Chondrocyte (in vitro differentiated cells): ENCODE measurements at regions not wholly inside any gene's neighbourhood (a gene's known extent, or its start where the extent isn't known, plus 50 kb on each side); places are given as distances from the start of the nearest gene placed in this dataset.

ENCODE experiments used
- DNase-seq: peaks from one replicate; pipeline ENCODE4 v3.0.0; 2021; ENCODE audit warnings: mixed read lengths, low spot score
- H3K27ac Mint-ChIP-seq: one replicate; pipeline ENCODE4 v1.8.0; 2021; ENCODE audit warnings: mild to moderate bottlenecking, moderate library complexity, mixed read lengths; ENCODE audit not compliant: unreplicated experiment
- H3K27me3 Mint-ChIP-seq: 2 replicates; pipeline ENCODE4 v1.8.0; 2021; ENCODE audit warnings: low read depth, mixed read lengths
- H3K36me3 Mint-ChIP-seq: 2 replicates; pipeline ENCODE4 v1.8.0; 2021; ENCODE audit warnings: low read depth, mixed read lengths
- H3K4me1 Mint-ChIP-seq: 2 replicates; pipeline ENCODE4 v1.8.0; 2021; ENCODE audit warnings: low read depth, mild to moderate bottlenecking, mixed read lengths
- H3K4me3 Mint-ChIP-seq: one replicate; pipeline ENCODE4 v1.8.0; 2021; ENCODE audit warnings: mild to moderate bottlenecking, moderate library complexity, mixed read lengths; ENCODE audit not compliant: unreplicated experiment
- H3K9me3 Mint-ChIP-seq: 2 replicates; pipeline ENCODE4 v1.8.0; 2021; ENCODE audit warnings: low read depth, mixed read lengths
- CTCF ChIP-seq: fragments of 200-600 bp; sonication (generic); IDR thresholded peaks from 2 replicates; pipeline ENCODE4 v1.5.0; 2021; ENCODE audit warnings: antibody characterized with exemption, mild to moderate bottlenecking, moderate library complexity

DNA sequence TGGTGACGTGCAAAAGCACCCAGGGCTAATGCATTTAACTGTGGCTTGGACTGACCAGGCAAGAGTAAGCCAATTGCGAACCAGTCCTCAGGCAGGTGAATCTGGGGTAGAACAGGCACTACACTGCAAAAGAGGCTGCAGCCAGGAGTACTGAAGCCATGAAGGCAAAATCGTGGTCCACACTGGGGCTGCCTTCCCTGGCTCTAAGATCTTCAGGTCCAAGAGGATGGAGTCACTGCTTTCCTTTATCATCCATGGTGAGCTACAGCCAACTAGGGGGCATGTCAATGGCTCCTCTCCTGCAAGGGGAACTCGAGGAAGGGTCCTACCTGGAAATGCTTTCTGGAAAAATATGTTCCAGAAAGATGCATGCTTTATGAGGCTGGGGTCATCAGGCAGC is 100.6 kb upstream of the AJAP1 start:
- no peak for TF ChIP-seq CTCF
- H3K27me3 Mint-ChIP-seq = no peaks in the 10 kb centered on the region
- H3K27ac Mint-ChIP-seq = no peak overlapping the region
- no peak for DNase-seq
- H3K9me3 Mint-ChIP-seq = peaks cover 59% of the 10 kb centered on the region
- no peaks in the 10 kb centered on the region for H3K36me3 Mint-ChIP-seq
- H3K4me3 Mint-ChIP-seq = no peak overlapping the region
- H3K4me1 Mint-ChIP-seq = no peaks in the 10 kb centered on the region

DNA sequence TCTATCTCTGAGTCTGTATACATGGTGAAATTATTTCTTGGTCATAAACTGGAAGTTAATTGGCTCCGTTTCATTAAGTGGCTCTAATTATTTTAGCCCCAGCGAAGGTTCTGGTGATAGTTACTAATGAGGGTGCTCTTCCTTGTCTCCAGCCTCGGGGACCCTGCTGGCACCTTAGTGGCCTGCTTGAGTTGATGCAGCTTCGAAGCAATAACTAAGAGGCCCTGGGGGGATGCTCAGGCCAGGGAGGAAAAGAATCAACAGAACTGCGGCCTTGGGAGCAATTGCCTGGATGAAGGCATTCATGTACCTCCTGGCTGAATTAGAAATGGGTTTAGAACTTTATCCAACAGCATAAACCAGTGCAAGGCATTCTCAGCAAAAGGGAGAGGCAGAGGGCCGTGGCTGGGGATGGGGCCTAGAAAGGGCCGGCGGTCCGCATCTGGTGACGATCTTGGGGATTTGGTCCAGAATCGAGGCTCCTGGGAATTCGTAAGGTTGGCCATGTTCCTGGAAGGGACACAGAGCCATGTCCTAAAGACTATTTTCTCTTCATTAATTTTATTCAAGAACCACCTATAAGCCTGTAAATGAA is 100.0 kb upstream of the AJAP1 start:
- no peak for DNase-seq
- no peaks in the 10 kb centered on the region for H3K27me3 Mint-ChIP-seq
- no peaks in the 10 kb centered on the region for H3K36me3 Mint-ChIP-seq
- H3K4me1 Mint-ChIP-seq = no peaks in the 10 kb centered on the region
- no peak overlapping the region for H3K27ac Mint-ChIP-seq
- H3K9me3 Mint-ChIP-seq = peaks cover 62% of the 10 kb centered on the region
- no peak overlapping the region for H3K4me3 Mint-ChIP-seq
- TF ChIP-seq CTCF = no peak

GRCh38 chr1:4557949-4558348 is 96.5 kb upstream of the AJAP1 start:
- H3K36me3 Mint-ChIP-seq = no peaks in the 10 kb centered on the region
- no peak overlapping the region for H3K4me3 Mint-ChIP-seq
- no peak overlapping the region for H3K27ac Mint-ChIP-seq
- no peak for DNase-seq
- H3K9me3 Mint-ChIP-seq = peaks cover 44% of the 10 kb centered on the region
- no peaks in the 10 kb centered on the region for H3K4me1 Mint-ChIP-seq
- TF ChIP-seq CTCF = no peak
- H3K27me3 Mint-ChIP-seq = no peaks in the 10 kb centered on the region

- peaks cover 29% of the 10 kb centered on the region for H3K9me3 Mint-ChIP-seq
- no peaks in the 10 kb centered on the region for H3K36me3 Mint-ChIP-seq
- no peak overlapping the region for H3K4me3 Mint-ChIP-seq
- TF ChIP-seq CTCF = no peak
- DNase-seq = no peak
- no peaks in the 10 kb centered on the region for H3K4me1 Mint-ChIP-seq
- no peak overlapping the region for H3K27ac Mint-ChIP-seq
- H3K27me3 Mint-ChIP-seq = no peaks in the 10 kb centered on the region
Measured at GRCh38 chr1:4561205-4561604, 93.2 kb upstream of the AJAP1 start.

DNA sequence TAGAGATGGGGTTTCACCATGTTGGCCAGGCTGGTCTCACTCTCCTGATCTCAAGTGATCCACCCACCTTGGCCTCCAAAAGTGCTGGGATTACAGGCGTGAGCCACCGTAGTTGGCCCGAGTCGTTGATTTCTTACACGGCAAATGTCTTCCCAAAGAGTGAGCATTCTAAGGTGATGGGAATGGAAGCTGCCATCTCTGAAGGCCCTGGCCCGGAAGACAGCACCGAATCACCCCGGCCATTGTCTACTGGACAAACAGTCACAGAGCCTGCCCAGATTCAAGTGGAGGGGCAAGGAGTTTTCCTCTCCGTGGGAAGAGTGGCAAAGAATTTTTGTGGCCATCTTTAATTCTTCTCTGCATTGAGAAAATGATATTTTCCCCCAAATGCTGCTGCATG is 92.1 kb upstream of the AJAP1 start:
- H3K4me3 Mint-ChIP-seq = no peak overlapping the region
- TF ChIP-seq CTCF = no peak
- no peaks in the 10 kb centered on the region for H3K27me3 Mint-ChIP-seq
- no peak overlapping the region for H3K27ac Mint-ChIP-seq
- DNase-seq = no peak
- H3K4me1 Mint-ChIP-seq = no peaks in the 10 kb centered on the region
- peaks cover 34% of the 10 kb centered on the region for H3K9me3 Mint-ChIP-seq
- no peaks in the 10 kb centered on the region for H3K36me3 Mint-ChIP-seq
